Activated CD4-positive, alpha-beta memory T cell treated with anti-CD3 and anti-CD28 coated beads, Interleukin-2, amount 10 ng/mL, durations not matched to agents 7 days and 5 days (primary cell): ENCODE measurements at regions not wholly inside any gene's neighbourhood (a gene's known extent, or its start where the extent isn't known, plus 50 kb on each side); places are given as distances from the start of the nearest gene placed in this dataset.
"Not testable (repeated sequence)": the region's sequence is repeated elsewhere in the genome, so short reads cannot be mapped to it uniquely, and the experiment has no call there.

Source experiments
- CTCF ChIA-PET: fragments of 350-600 bp; sonication (Branson Sonifier 250); formaldehyde crosslinking; loops from one replicate; lab custom pipeline; 2021; ENCODE audit warnings: antibody characterized with exemption, inconsistent platforms; lab: Charles Lee
- POLR2A ChIA-PET: fragments of 350-600 bp; sonication (Branson Sonifier 250); formaldehyde crosslinking; loops from one replicate; lab custom pipeline; 2021; ENCODE audit warnings: antibody characterized with exemption; lab: Charles Lee
- DNase-seq: peaks from one replicate; pipeline ENCODE4 v3.0.0-alpha.2; 2020
- H3K27ac Mint-ChIP-seq: one replicate; pipeline ENCODE4 v1.8.0; 2021; ENCODE audit warnings: mild to moderate bottlenecking, mixed read lengths
- H3K27me3 Mint-ChIP-seq: one replicate; pipeline ENCODE4 v1.8.0; 2021; ENCODE audit warnings: mixed read lengths
- H3K36me3 Mint-ChIP-seq: one replicate; pipeline ENCODE4 v1.8.0; 2021; ENCODE audit warnings: low read depth, mixed read lengths
- H3K4me1 Mint-ChIP-seq: one replicate; pipeline ENCODE4 v1.8.0; 2021; ENCODE audit warnings: mixed read lengths
- H3K4me3 Mint-ChIP-seq: one replicate; pipeline ENCODE4 v1.8.0; 2021; ENCODE audit warnings: mild to moderate bottlenecking, mixed read lengths
- H3K9me3 Mint-ChIP-seq: one replicate; pipeline ENCODE4 v1.8.0; 2021; ENCODE audit warnings: mixed read lengths

DNA sequence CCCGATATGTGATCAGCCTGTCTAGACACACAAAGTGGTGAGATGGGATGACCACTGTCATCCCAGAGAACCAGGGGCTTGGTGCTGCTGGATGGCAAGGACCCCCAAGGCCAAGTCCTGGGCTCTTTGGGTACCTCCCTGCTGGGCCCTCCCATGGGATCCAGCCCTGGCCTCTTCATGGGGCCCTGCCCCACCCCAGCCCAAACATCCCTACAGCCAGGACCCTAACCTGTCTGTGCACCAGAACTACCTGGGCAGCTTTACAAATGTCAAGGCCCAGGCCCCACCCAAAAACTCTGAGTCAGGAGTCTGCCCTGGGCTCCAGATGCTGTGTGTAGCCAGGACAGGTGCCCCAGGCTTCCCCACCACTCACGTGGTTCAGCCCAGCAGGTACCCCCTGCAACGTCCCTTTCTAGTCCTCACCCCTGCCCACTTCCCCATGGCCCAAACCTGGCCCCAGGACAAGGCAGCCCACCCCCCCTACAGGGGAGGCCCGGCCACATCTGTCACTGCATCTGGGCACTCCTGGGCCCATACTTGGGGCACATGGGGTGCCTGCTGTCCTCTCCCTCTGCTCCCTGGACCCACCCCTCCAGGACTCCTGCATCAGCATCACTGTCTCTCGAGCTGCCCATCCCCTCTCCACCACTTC lies 233.5 kb downstream of the TUBA3C start:
- Mint-ChIP-seq H3K9me3 (peaks cover 2% of the 10 kb centered on the region), H3K27me3 (no peaks in the 10 kb centered on the region), H3K36me3 (no peaks in the 10 kb centered on the region), H3K27ac (no peak overlapping the region), H3K4me1 (no peaks in the 10 kb centered on the region), H3K4me3 (no peak overlapping the region)
- CTCF ChIA-PET = no interaction called here
- POLR2A ChIA-PET = no interaction called here
- DNase-seq = no peak

GRCh38 chr13:18947376-18947977 lies 234.1 kb downstream of the TUBA3C start:
- CTCF ChIA-PET = no interaction called here
- no peak for DNase-seq

DNA sequence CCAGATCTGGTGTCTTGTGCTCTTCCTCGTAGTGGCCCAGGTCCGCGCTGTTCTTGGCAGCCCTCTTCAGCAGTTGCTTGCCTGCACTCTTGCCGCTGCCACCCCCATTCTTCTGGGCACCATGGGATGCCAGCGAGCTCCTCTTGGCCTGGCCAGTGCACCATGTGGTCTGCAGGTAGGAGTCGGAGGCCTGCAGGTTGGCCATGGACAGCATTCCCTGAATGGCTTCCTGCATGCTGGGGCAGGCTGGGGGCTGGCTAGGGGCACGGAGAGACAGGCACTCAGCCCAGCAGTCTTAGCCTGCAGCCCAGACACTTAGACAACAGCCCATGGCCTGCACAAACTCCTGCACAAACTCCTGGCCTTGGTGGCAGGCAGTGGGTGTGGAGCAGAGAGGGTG lies 234.9 kb downstream of the TUBA3C start:
- no peak for DNase-seq
- H3K36me3 Mint-ChIP-seq = no peaks in the 10 kb centered on the region
- ChIA-PET CTCF (no interaction called here), POLR2A (no interaction called here)
- H3K4me1 Mint-ChIP-seq = no peaks in the 10 kb centered on the region
- no peak overlapping the region for H3K4me3 Mint-ChIP-seq
- no peak overlapping the region for H3K27ac Mint-ChIP-seq
- peaks cover 2% of the 10 kb centered on the region for H3K9me3 Mint-ChIP-seq
- no peaks in the 10 kb centered on the region for H3K27me3 Mint-ChIP-seq

More at GRCh38 chr13:18947376-18947977, 234.1 kb downstream of the TUBA3C start:
- POLR2A ChIA-PET = no interaction called here
- Mint-ChIP-seq H3K36me3 (no peaks in the 10 kb centered on the region), H3K9me3 (peaks cover 2% of the 10 kb centered on the region), H3K4me3 (no peak overlapping the region), H3K27ac (no peak overlapping the region), H3K27me3 (no peaks in the 10 kb centered on the region), H3K4me1 (no peaks in the 10 kb centered on the region)

GRCh38 chr13:18944501-18945068 lies 237.0 kb downstream of the TUBA3C start:
- DNase-seq = no peak
- POLR2A ChIA-PET = no interaction called here
- H3K27ac Mint-ChIP-seq = no peak overlapping the region
- H3K27me3 Mint-ChIP-seq = no peaks in the 10 kb centered on the region
- peaks cover under 1% of the 10 kb centered on the region for H3K9me3 Mint-ChIP-seq
- H3K4me1 Mint-ChIP-seq = no peaks in the 10 kb centered on the region
- H3K4me3 Mint-ChIP-seq = no peak overlapping the region
- CTCF ChIA-PET = no interaction called here
- H3K36me3 Mint-ChIP-seq = no peaks in the 10 kb centered on the region

- Mint-ChIP-seq H3K9me3 (no peaks in the 10 kb centered on the region), H3K36me3 (no peaks in the 10 kb centered on the region)
- DNase-seq = no peak
Observed at GRCh38 chr13:18943721-18944391, 237.8 kb downstream of the TUBA3C start.

DNA sequence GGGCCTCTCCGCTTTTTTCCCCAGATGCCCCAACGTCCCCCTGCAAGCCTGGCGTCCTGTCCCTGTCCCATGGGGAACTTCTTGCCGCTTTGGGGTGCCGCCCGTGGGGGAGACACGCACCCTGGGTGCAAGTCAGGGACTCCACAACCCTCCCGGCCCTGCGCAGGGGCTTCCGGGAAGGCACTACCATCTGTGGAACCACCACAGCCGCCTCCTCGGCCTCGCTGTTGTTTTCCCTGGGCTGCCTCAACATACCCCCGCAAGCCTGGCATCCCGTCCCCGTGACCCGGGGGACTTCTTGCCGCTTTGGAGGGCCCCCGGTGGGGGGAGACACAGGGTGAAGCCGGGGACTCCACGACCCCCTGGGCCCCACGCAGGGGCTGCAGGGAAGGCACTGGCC lies 238.4 kb downstream of the TUBA3C start:
- POLR2A ChIA-PET = no interaction called here
- no peaks in the 10 kb centered on the region for H3K36me3 Mint-ChIP-seq
- H3K4me3 Mint-ChIP-seq = no peak overlapping the region
- no peak overlapping the region for H3K27ac Mint-ChIP-seq
- H3K9me3 Mint-ChIP-seq = no peaks in the 10 kb centered on the region
- H3K27me3 Mint-ChIP-seq = no peaks in the 10 kb centered on the region
- no peak for DNase-seq
- CTCF ChIA-PET = no interaction called here
- H3K4me1 Mint-ChIP-seq = no peaks in the 10 kb centered on the region

More at GRCh38 chr13:18943721-18944391, 237.8 kb downstream of the TUBA3C start:
- Mint-ChIP-seq H3K27ac (no peak overlapping the region), H3K4me1 (no peaks in the 10 kb centered on the region), H3K27me3 (no peaks in the 10 kb centered on the region), H3K4me3 (no peak overlapping the region)
- ChIA-PET POLR2A (no interaction called here), CTCF (no interaction called here)

- H3K27me3 Mint-ChIP-seq = no peaks in the 10 kb centered on the region
- H3K36me3 Mint-ChIP-seq = no peaks in the 10 kb centered on the region
- no peaks in the 10 kb centered on the region for H3K4me1 Mint-ChIP-seq
- no peak overlapping the region for H3K27ac Mint-ChIP-seq
- H3K9me3 Mint-ChIP-seq = no peaks in the 10 kb centered on the region
- no peak for DNase-seq
- H3K4me3 Mint-ChIP-seq = no peak overlapping the region
- CTCF ChIA-PET = no interaction called here
- POLR2A ChIA-PET = no interaction called here
Observed at GRCh38 chr13:18936104-18936503, 245.5 kb downstream of the TUBA3C start.

- H3K36me3 Mint-ChIP-seq = no peaks in the 10 kb centered on the region
- no peaks in the 10 kb centered on the region for H3K9me3 Mint-ChIP-seq
- no peak overlapping the region for H3K4me3 Mint-ChIP-seq
- no peak overlapping the region for H3K27ac Mint-ChIP-seq
- H3K27me3 Mint-ChIP-seq = no peaks in the 10 kb centered on the region
- no peaks in the 10 kb centered on the region for H3K4me1 Mint-ChIP-seq
- CTCF ChIA-PET = no interaction called here
- POLR2A ChIA-PET = no interaction called here
- no peak for DNase-seq
Observed at GRCh38 chr13:18921063-18921462, 260.6 kb downstream of the TUBA3C start.

DNA sequence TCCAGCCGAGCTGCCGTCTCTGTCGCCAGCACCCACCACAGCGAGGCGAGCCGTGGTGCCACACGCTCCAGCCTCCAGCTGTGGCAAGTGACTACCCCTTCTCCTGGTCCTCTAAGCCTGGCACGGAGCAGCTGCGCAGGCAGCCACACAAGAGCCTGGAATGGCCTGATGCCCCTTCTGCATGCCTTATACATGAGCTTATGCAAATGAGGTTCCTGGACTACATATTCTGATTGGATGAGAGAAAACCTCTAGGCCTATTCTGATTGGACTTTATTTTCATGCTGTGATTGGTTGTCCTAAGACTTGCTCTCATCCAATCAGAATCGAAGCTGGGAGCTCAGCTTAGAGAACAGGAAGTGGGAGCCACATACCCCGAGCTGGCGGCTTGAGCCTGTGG lies 276.5 kb downstream of the TUBA3C start:
- H3K27ac Mint-ChIP-seq, CTCF ChIA-PET, H3K36me3 Mint-ChIP-seq, H3K4me1 Mint-ChIP-seq, H3K27me3 Mint-ChIP-seq, DNase-seq, H3K9me3 Mint-ChIP-seq, POLR2A ChIA-PET, H3K4me3 Mint-ChIP-seq: not testable (repeated sequence)

DNA sequence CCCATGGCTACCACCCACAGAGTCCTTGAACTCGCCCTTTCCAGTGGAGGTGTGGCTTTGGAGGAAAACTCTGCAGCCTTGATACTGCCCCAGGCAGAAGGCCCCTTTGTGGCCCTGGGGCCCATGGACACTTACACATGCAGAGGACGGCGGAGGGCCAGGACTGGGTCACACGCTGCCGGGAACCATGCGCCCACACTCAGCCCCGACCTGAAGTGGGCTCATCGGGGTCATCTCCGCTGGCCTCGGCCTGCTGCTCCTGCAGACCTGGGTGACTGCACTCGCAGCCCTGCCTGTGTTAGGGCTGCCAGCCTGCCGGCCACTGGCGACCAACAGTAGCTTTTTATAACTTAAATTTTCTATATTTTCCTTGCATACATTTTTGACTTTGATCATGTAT lies 286.2 kb downstream of the TUBA3C start:
- H3K36me3 Mint-ChIP-seq, H3K27me3 Mint-ChIP-seq, DNase-seq, H3K9me3 Mint-ChIP-seq, H3K4me1 Mint-ChIP-seq, H3K27ac Mint-ChIP-seq, POLR2A ChIA-PET, CTCF ChIA-PET, H3K4me3 Mint-ChIP-seq: not testable (repeated sequence)

- H3K4me3 Mint-ChIP-seq, H3K27ac Mint-ChIP-seq, CTCF ChIA-PET, H3K9me3 Mint-ChIP-seq, POLR2A ChIA-PET, H3K4me1 Mint-ChIP-seq, H3K36me3 Mint-ChIP-seq, DNase-seq, H3K27me3 Mint-ChIP-seq: not testable (repeated sequence)
Observed at GRCh38 chr13:18891242-18891641, 290.4 kb downstream of the TUBA3C start.

DNA sequence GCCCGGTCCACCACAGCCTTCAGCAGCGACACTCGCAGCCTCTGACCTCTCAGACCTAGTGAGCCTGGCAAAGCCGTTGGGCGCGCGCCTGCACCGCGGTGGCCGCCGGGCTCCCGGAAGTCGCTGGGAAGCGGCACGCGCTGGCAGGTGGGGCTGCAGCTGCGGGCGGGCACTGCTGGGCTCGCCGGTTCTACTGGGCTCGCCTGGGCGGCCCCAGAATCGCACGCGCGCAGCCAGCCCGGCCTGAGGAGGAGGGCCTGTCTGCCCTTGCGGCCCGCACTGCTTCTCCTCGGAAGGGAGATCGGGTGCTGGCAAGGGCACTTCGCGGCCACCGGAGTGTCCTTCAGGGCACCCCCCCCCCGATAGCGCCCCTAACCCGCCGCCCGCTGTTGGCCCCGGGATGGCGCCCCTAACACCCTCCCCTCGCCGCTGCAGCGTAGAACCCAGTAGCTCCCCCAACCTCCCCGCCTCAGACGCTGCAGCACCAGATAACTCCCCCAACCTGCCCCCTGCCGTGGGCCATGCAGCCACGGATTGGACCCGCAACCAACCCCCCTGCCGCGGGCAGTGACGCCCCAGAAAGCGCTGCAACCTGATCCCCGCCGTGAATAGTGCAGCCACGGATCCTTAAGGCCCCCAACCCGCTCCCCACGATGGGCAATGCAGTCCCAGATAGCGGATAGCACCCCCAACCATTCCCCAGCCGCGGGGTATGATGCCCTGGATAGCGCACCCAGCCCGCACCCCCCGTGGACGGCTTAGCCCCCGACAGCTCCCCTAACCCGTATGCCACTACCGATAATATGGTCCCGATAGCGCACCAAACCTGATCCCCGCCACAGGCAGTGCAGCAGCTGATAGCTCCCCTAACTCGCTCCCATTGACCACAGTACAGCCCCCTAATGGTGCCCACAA lies 306.5 kb downstream of the TUBA3C start:
- H3K36me3 Mint-ChIP-seq, POLR2A ChIA-PET, H3K27ac Mint-ChIP-seq, H3K27me3 Mint-ChIP-seq, DNase-seq, CTCF ChIA-PET, H3K4me1 Mint-ChIP-seq, H3K9me3 Mint-ChIP-seq, H3K4me3 Mint-ChIP-seq: not testable (repeated sequence)

DNA sequence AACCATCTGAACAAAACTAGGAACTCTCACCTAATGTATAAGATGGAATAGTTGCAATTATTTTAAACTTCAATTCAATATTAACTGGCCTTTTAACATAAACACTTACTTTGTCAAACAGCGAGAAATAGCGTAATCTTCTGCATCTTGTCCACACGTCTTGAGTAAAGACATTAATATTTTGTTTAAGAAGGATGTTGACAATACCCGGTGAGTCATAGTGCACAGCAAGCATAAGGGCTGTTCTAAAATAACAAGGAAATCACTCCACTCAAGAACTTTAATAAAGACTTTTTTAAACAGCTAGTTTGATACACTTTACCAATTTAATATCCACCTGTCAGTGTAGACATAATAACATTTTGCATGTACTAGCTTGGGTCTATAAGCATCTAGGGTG lies 311.1 kb downstream of the TUBA3C start:
- CTCF ChIA-PET, H3K27me3 Mint-ChIP-seq, H3K4me3 Mint-ChIP-seq, H3K36me3 Mint-ChIP-seq, H3K27ac Mint-ChIP-seq, H3K9me3 Mint-ChIP-seq, H3K4me1 Mint-ChIP-seq, POLR2A ChIA-PET, DNase-seq: not testable (repeated sequence)
